Skeletal muscle tissue (tissue), 3 donors: ENCODE measurements at regions not wholly inside any gene's neighbourhood (a gene's known extent, or its start where the extent isn't known, plus 50 kb on each side); places are given as distances from the start of the nearest gene placed in this dataset.

Experiments
- H3K27ac ChIP-seq: one replicate; pipeline ENCODE4 v1.7.0; 2013; ENCODE audit warnings: mild to moderate bottlenecking, low read depth, low read length, inconsistent platforms
- H3K27me3 ChIP-seq, 3 donors: one replicate each; pipeline ENCODE4 v1.7.0; 2013; ENCODE audit warnings: low read length in 3 of 3; ENCODE audit not compliant: control insufficient read depth in 3 of 3, insufficient read depth in 3 of 3
- H3K36me3 ChIP-seq, 3 donors: one replicate each; pipeline ENCODE4 v1.7.0; 2013; ENCODE audit warnings: low read length in 3 of 3; ENCODE audit not compliant: control insufficient read depth in 3 of 3, insufficient read depth in 3 of 3
- H3K4me1 ChIP-seq, 3 donors: one replicate each; pipeline ENCODE4 v1.7.0; 2013; ENCODE audit warnings: low read length in 3 of 3, mild to moderate bottlenecking in 3 of 3; ENCODE audit not compliant: control insufficient read depth in 3 of 3, insufficient read depth in 3 of 3
- H3K4me3 ChIP-seq, 3 donors: one replicate each; pipeline ENCODE4 v1.7.0; 2013; ENCODE audit warnings: low read length in 3 of 3
- H3K9ac ChIP-seq, 3 donors: one replicate each; pipeline ENCODE4 v1.7.0; 2013; ENCODE audit warnings: low read length in 3 of 3, mild to moderate bottlenecking in 3 of 3, moderate library complexity in 2 of 3, low read depth in 1 of 3
- H3K9me3 ChIP-seq, 3 donors: one replicate each; pipeline ENCODE4 v1.7.0; 2013; ENCODE audit warnings: low read length in 3 of 3; ENCODE audit not compliant: control insufficient read depth in 3 of 3
- donor health status: Osteomylitis.

- no peaks in the 10 kb centered on the region for H3K4me1 ChIP-seq
- H3K9me3 ChIP-seq = no peaks in the 10 kb centered on the region
- H3K9ac ChIP-seq = no peak overlapping the region
- H3K4me3 ChIP-seq = no peak overlapping the region
- H3K27me3 ChIP-seq = no peaks in the 10 kb centered on the region
- H3K36me3 ChIP-seq = no peaks in the 10 kb centered on the region
- H3K27ac ChIP-seq = no peak overlapping the region
Observed at GRCh38 chr6:120681204-120681603, 653.1 kb downstream of the TBC1D32 start.

- Histone ChIP-seq H3K4me1 (no peaks in the 10 kb centered on the region), H3K27me3 (no peaks in the 10 kb centered on the region), H3K4me3 (no peak overlapping the region), H3K9me3 (no peaks in the 10 kb centered on the region), H3K36me3 (no peaks in the 10 kb centered on the region), H3K9ac (no peak overlapping the region), H3K27ac (no peak overlapping the region)
Observed at GRCh38 chr6:120675886-120676285, 658.4 kb downstream of the TBC1D32 start.

GRCh38 chr6:120671519-120671918, 662.8 kb downstream of the TBC1D32 start:
- Histone ChIP-seq H3K36me3 (no peaks in the 10 kb centered on the region), H3K27me3 (no peaks in the 10 kb centered on the region), H3K27ac (no peak overlapping the region), H3K4me3 (no peak overlapping the region), H3K9me3 (no peaks in the 10 kb centered on the region), H3K9ac (no peak overlapping the region), H3K4me1 (no peaks in the 10 kb centered on the region)

DNA sequence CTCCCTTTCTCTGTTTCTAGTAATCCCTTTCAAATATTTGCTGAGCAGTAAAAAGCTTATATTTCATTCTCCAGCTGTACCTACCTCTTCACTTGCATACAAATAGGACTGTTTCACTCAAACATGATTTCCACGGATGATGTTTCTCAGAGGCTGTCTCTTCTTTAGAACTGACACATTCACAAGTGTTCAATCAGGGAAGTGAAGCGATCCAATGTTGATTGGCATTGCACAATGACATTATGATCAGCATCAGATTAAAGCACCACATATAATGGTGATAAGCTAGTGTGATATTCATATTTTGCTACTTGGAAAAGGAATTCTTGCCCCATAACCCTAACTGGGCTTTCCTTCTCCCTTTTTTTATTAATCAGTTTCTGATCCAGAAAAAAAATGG, 681.8 kb downstream of the TBC1D32 start:
- Histone ChIP-seq H3K36me3 (no peaks in the 10 kb centered on the region), H3K27ac (no peak overlapping the region), H3K27me3 (no peaks in the 10 kb centered on the region), H3K9me3 (no peaks in the 10 kb centered on the region), H3K4me3 (no peak overlapping the region), H3K4me1 (no peaks in the 10 kb centered on the region), H3K9ac (no peak overlapping the region)

- no peak overlapping the region for H3K4me3 ChIP-seq
- no peak overlapping the region for H3K27ac ChIP-seq
- H3K27me3 ChIP-seq = no peaks in the 10 kb centered on the region
- H3K9me3 ChIP-seq = no peaks in the 10 kb centered on the region
- H3K9ac ChIP-seq = no peak overlapping the region
- no peaks in the 10 kb centered on the region for H3K36me3 ChIP-seq
- H3K4me1 ChIP-seq = no peaks in the 10 kb centered on the region
Observed at GRCh38 chr6:120648713-120649112, 685.6 kb downstream of the TBC1D32 start.

DNA sequence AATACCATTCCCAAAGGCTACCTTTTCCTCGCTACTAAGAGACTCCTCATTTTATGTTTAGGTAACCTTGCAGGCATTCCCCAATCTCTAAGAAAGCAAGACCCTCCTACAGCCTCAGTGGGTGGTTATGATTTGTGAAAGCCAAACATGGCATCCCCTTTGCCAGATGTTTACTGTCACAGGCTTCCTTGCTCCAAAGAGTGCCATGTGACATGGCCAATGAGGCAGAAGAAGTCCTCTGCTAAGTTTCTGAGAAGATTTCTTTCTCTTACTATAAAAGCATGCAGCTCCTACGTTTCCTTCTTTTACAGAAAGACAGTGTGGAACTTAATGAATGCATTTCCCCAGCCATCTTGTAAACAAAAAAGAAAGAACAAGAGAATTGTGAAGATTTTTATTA, 688.2 kb downstream of the TBC1D32 start:
- Histone ChIP-seq H3K27ac (no peak overlapping the region), H3K4me3 (no peak overlapping the region), H3K9ac (no peak overlapping the region)

DNA sequence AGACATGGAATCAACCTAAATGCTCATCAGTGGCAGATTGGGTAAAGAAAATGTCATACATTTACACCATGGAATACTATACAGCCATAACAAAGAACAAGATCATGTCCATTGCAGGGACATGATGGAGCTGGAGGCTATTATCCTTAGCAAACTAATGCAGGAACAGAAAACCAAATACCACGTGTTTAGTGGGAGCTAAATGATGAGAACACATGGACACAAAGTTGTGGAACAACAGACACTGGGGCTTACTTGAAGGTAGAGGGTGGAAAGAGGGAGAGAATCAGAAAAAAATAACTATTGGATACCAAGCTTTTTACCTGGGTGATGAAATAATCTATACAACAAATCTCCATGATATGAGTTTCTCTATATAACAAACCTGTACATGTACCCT, 701.3 kb downstream of the TBC1D32 start:
- H3K9me3 ChIP-seq = no peaks in the 10 kb centered on the region
- H3K36me3 ChIP-seq = no peaks in the 10 kb centered on the region
- no peak overlapping the region for H3K4me3 ChIP-seq
- no peaks in the 10 kb centered on the region for H3K4me1 ChIP-seq
- H3K27ac ChIP-seq = no peak overlapping the region
- no peak overlapping the region for H3K9ac ChIP-seq
- no peaks in the 10 kb centered on the region for H3K27me3 ChIP-seq

More for the DNA sequence above, 688.2 kb downstream of the TBC1D32 start:
- no peaks in the 10 kb centered on the region for H3K4me1 ChIP-seq
- no peaks in the 10 kb centered on the region for H3K36me3 ChIP-seq
- no peaks in the 10 kb centered on the region for H3K9me3 ChIP-seq
- H3K27me3 ChIP-seq = no peaks in the 10 kb centered on the region

DNA sequence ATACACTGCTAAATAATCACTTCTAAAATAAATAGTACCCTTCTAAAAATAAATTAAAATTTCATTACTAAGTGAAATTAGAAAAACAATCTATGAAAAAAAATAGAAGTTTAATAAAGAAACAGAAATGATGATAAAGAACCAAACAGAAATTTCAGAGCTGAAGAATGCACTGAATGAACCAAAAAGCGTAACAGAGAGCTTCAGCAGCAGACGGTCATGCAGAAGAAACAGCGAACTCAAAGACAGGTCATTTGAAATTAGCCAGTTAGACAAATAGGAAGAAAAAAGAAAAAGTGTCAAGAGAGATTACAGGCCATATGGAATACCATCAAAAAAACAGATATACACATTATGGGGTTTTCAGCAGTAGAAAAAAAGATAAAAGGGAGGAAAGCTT, 706.7 kb downstream of the TBC1D32 start:
- Histone ChIP-seq H3K36me3 (no peaks in the 10 kb centered on the region), H3K9ac (no peak overlapping the region), H3K4me1 (no peaks in the 10 kb centered on the region), H3K4me3 (no peak overlapping the region), H3K9me3 (peaks cover 0 to 2% (median 0%) of the 10 kb centered on the region in 3 donors), H3K27me3 (no peaks in the 10 kb centered on the region), H3K27ac (no peak overlapping the region)

DNA sequence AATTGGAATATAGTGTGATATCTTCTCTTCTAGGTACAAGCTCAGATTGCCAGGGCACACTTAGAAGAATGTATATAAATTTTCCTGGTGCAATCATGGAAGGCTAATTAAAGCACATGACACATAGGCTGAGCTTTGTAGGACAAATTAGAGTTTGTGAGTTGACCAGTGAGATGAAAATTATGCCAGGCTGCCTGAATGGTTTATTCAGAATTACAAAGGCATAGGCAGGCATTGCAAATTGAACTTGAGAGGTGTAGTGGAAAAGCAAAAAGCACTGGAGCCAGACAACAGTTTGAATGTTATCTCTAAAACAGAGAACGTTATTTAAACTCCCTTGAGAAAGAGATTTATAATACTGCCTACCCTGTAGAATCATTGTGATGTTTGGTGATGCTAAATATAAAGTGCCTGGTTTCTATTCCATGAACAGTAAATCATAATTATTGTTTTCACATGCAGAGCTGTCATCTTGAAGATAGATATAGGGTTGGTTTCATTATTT, 712.1 kb downstream of the TBC1D32 start:
- Histone ChIP-seq H3K4me1 (no peaks in the 10 kb centered on the region), H3K4me3 (no peak overlapping the region), H3K27me3 (no peaks in the 10 kb centered on the region), H3K9ac (no peak overlapping the region), H3K36me3 (no peaks in the 10 kb centered on the region), H3K27ac (no peak overlapping the region), H3K9me3 (peaks cover 0 to 2% (median 0%) of the 10 kb centered on the region in 3 donors)

DNA sequence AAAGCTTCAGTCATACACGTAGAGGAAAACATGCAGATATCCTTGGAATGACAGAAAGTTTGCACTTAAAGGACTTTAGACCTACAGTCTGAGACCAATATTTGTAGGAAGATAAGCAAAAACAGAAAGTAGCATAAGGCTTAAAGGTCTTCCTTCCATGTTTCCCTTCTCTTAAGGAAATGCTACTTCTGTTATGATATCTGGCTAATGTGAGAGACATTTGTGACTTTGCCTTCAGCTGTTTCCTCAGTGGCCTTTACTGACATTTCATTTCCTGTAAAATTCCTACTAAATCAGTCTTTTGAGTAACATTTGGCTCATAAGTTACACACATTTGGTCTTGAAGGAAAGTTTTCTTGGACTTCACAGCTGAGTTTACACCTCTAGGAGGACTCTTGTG, 713.4 kb downstream of the TBC1D32 start:
- H3K27me3 ChIP-seq = no peaks in the 10 kb centered on the region
- H3K9ac ChIP-seq = no peak overlapping the region
- no peaks in the 10 kb centered on the region for H3K36me3 ChIP-seq
- H3K4me3 ChIP-seq = no peak overlapping the region
- H3K27ac ChIP-seq = no peak overlapping the region
- no peaks in the 10 kb centered on the region for H3K9me3 ChIP-seq
- no peaks in the 10 kb centered on the region for H3K4me1 ChIP-seq

GRCh38 chr6:120615238-120615637, 719.0 kb downstream of the TBC1D32 start:
- Histone ChIP-seq H3K27ac (no peak overlapping the region), H3K27me3 (no peaks in the 10 kb centered on the region), H3K4me1 (no peaks in the 10 kb centered on the region), H3K9ac (no peak overlapping the region), H3K4me3 (no peak overlapping the region), H3K36me3 (no peaks in the 10 kb centered on the region), H3K9me3 (no peaks in the 10 kb centered on the region)
